Non-pigmented ciliary epithelial cell (primary cell): ENCODE measurements at regions not wholly inside any gene's neighbourhood (a gene's known extent, or its start where the extent isn't known, plus 50 kb on each side); places are given as distances from the start of the nearest gene placed in this dataset.

Source experiments
- DNase-seq: peaks from one replicate; pipeline ENCODE4 v3.0.0-alpha.2; 2010; ENCODE audit warnings: low read depth

- no peak for DNase-seq
Observed at GRCh38 chr9:17018540-17019196, 116.2 kb upstream of the CNTLN start.

GRCh38 chr9:17017931-17018491 lies 116.8 kb upstream of the CNTLN start:
- DNase-seq = no peak

GRCh38 chr9:17013891-17014290 lies 120.9 kb upstream of the CNTLN start:
- no peak for DNase-seq

GRCh38 chr9:17013010-17013409 lies 121.8 kb upstream of the CNTLN start:
- DNase-seq = no peak

- no peak for DNase-seq
Observed at GRCh38 chr9:17011880-17012279, 123.0 kb upstream of the CNTLN start.

- DNase-seq = no peak
Observed at GRCh38 chr9:17009071-17009470, 125.8 kb upstream of the CNTLN start.

GRCh38 chr9:17005056-17005823 lies 129.6 kb upstream of the CNTLN start:
- DNase-seq = no peak

- no peak for DNase-seq
Observed at GRCh38 chr9:17004500-17004899, 130.3 kb upstream of the CNTLN start.

GRCh38 chr9:17003576-17004240 lies 131.1 kb upstream of the CNTLN start:
- no peak for DNase-seq

GRCh38 chr9:16996901-16997491 lies 126.5 kb upstream of the BNC2 start:
- DNase-seq = no peak

GRCh38 chr9:16992138-16992537 lies 121.7 kb upstream of the BNC2 start:
- no peak for DNase-seq

- no peak for DNase-seq
Observed at GRCh38 chr9:16987026-16987425, 116.6 kb upstream of the BNC2 start.

GRCh38 chr9:16986556-16986955 lies 116.1 kb upstream of the BNC2 start:
- DNase-seq = no peak

- DNase-seq = no peak
Observed at GRCh38 chr9:16985559-16986348, 115.3 kb upstream of the BNC2 start.

- DNase-seq = no peak
Observed at GRCh38 chr9:16982780-16983310, 112.4 kb upstream of the BNC2 start.

GRCh38 chr9:16976427-16976826 lies 106.0 kb upstream of the BNC2 start:
- no peak for DNase-seq

- no peak for DNase-seq
Observed at GRCh38 chr9:16974436-16974835, 104.0 kb upstream of the BNC2 start.

- no peak for DNase-seq
Observed at GRCh38 chr9:16970321-16970720, 99.9 kb upstream of the BNC2 start.

- DNase-seq = peak; percentile 99
Observed at GRCh38 chr9:16964228-16964627, 93.8 kb upstream of the BNC2 start.

- peak; percentile 26 for DNase-seq
Observed at GRCh38 chr9:16960084-16960483, 89.6 kb upstream of the BNC2 start.

GRCh38 chr9:16959391-16959790 lies 88.9 kb upstream of the BNC2 start:
- DNase-seq = no peak
